Left lung (tissue), 4 donors: ENCODE measurements at regions not wholly inside any gene's neighbourhood (a gene's known extent, or its start where the extent isn't known, plus 50 kb on each side); places are given as distances from the start of the nearest gene placed in this dataset.

Experiments used
- ATAC-seq: fragments of 200-7000 bp; cut with Tn5 transposase; one replicate; pipeline ENCODE4 v1.9.1; 2020; ENCODE audit warnings: moderate library complexity
- DNase-seq, 4 donors: peaks; one replicate each; pipeline ENCODE4 v3.0.0-alpha.2; 2013 to 2020
- H3K27ac ChIP-seq, 2 donors: fragments of 200-600 bp; sonication (generic) in 1 of 2; one replicate each; pipeline versions ENCODE4 v1.5.0 to v1.8.0; 2020 to 2021
- H3K27me3 ChIP-seq, 2 donors: fragments of 200-600 bp; sonication (generic) in 1 of 2; one replicate each; pipeline versions ENCODE4 v1.5.0 to v1.8.0; 2020 to 2021
- H3K36me3 ChIP-seq, 2 donors: fragments of 200-600 bp; sonication (generic) in 1 of 2; one replicate each; pipeline versions ENCODE4 v1.5.0 to v1.8.0; 2020 to 2021
- H3K4me1 ChIP-seq, 2 donors: fragments of 200-600 bp; one replicate each; pipeline ENCODE4 v1.8.0; 2021
- H3K4me3 ChIP-seq, 2 donors: fragments of 200-600 bp; sonication (generic) in 1 of 2; one replicate each; pipeline versions ENCODE4 v1.5.0 to v1.8.0; 2020 to 2021; ENCODE audit warnings: mild to moderate bottlenecking in 1 of 2
- H3K9me3 ChIP-seq, 2 donors: fragments of 200-600 bp; sonication (generic) in 1 of 2; one replicate each; pipeline versions ENCODE4 v1.5.0 to v1.8.0; 2020 to 2021
- CTCF ChIP-seq, 2 donors: fragments of 200-600 bp; sonication (generic) in 1 of 2; IDR thresholded peaks; one replicate each; pipeline versions ENCODE4 v1.5.0 to v1.8.0; 2021; ENCODE audit warnings: antibody characterized with exemption in 2 of 2
- intact Hi-C, 2 donors: fragments of 100-400 bp; cut with DNase I; formaldehyde crosslinking; loops; one replicate each; pipeline versions ENCODE4 v1.11.2 to v1.14.2; 2022
- donor health status: DM: no; HTN: yes; CAD: no.
- donor health status: DM: no; HTN: no; CAD: no.

- ATAC-seq: no peak
- no peaks in the 10 kb centered on the region for H3K27me3 ChIP-seq
- intact Hi-C loops: no loop called here
- no peaks in the 10 kb centered on the region for H3K4me1 ChIP-seq
- H3K9me3 ChIP-seq: no peaks in the 10 kb centered on the region
- no peak for TF ChIP-seq CTCF (IDR thresholded peaks at IDR 0.05)
- no peak overlapping the region for H3K4me3 ChIP-seq
- H3K27ac ChIP-seq: no peak overlapping the region
- no peak for DNase-seq
- H3K36me3 ChIP-seq: no peaks in the 10 kb centered on the region
Observed at GRCh38 chr7:18145160-18145559, 117.5 kb upstream of the PRPS1L1 start.

GRCh38 chr7:18151422-18151821 is 123.8 kb upstream of the PRPS1L1 start:
- Histone ChIP-seq H3K36me3 (no peaks in the 10 kb centered on the region), H3K27me3 (no peaks in the 10 kb centered on the region), H3K4me1 (no peaks in the 10 kb centered on the region), H3K27ac (no peak overlapping the region), H3K4me3 (no peak overlapping the region), H3K9me3 (no peaks in the 10 kb centered on the region)
- ATAC-seq: no peak
- no peak for DNase-seq
- intact Hi-C loops: no loop called here
- no peak for TF ChIP-seq CTCF (IDR thresholded peaks at IDR 0.05)

DNA sequence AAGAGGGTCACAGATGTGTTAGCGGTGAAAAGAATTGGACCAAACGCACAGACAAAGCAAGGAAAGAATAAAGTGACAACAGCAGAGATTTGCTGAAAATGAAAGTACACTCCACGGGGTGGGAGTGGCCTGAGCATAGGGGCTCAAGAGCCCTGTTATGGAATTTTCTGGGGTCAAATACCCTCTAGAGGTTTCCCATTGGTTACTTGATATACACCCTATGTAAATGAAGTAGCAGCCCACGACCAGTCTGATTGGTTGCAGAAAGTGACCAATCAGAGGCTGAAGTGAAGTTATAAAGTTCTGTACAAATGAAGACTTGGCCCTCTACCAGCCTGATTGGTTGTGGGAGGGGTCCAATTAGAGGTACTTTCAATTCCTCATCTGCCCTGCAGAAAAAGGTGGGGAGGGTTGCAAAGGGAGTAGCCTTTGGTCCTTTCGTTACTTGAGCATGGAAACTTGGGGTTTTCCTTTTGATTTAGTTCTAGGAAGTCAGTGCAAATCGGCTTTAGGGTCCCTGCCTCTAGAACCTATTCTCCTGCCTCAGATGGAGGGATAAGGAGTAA is 125.6 kb upstream of the PRPS1L1 start:
- ATAC-seq: no peak
- DNase-seq: no peak
- intact Hi-C loops: no loop called here
- Histone ChIP-seq H3K9me3 (no peaks in the 10 kb centered on the region), H3K4me3 (no peak overlapping the region), H3K4me1 (no peaks in the 10 kb centered on the region), H3K27me3 (no peaks in the 10 kb centered on the region), H3K27ac (no peak overlapping the region), H3K36me3 (no peaks in the 10 kb centered on the region)
- no peak for TF ChIP-seq CTCF (IDR thresholded peaks at IDR 0.05)

DNA sequence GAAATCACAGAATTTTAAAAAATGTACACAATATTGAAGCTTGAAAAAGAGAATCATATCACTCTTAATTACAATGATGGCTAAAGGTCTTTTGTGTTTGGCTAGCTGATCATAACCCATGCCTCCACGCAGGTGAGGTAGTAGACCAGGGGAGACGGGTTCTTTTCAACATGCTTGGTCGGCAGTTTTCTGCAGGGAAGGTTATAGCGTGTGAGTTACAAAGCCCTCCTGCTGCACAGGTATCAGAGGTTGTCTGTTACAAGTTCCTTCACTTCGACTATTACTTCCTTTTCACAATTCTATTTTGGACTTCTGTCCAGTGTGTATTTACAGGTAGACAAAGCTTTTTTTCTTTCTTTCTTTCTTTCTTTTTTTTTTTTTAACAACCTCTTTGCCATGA is 127.1 kb upstream of the PRPS1L1 start:
- TF ChIP-seq CTCF (IDR thresholded peaks at IDR 0.05): no peak
- ATAC-seq: no peak
- intact Hi-C loops: no loop called here
- H3K27ac ChIP-seq: no peak overlapping the region
- no peaks in the 10 kb centered on the region for H3K9me3 ChIP-seq
- no peak for DNase-seq
- no peaks in the 10 kb centered on the region for H3K4me1 ChIP-seq
- no peaks in the 10 kb centered on the region for H3K27me3 ChIP-seq
- H3K36me3 ChIP-seq: no peaks in the 10 kb centered on the region
- H3K4me3 ChIP-seq: no peak overlapping the region

- DNase-seq (no peak), ATAC-seq (no peak)
- H3K4me3 ChIP-seq: no peak overlapping the region
- intact Hi-C loops: no loop called here
- no peaks in the 10 kb centered on the region for H3K36me3 ChIP-seq
- H3K27ac ChIP-seq: no peak overlapping the region
- H3K27me3 ChIP-seq: no peaks in the 10 kb centered on the region
- no peak for TF ChIP-seq CTCF (IDR thresholded peaks at IDR 0.05)
- no peaks in the 10 kb centered on the region for H3K9me3 ChIP-seq
- peaks cover 0 to 4% of the 10 kb centered on the region in 2 donors for H3K4me1 ChIP-seq
Observed at GRCh38 chr7:18157233-18157632, 129.6 kb upstream of the PRPS1L1 start.
